GM12892 (cell line): ENCODE measurements at regions not wholly inside any gene's neighbourhood (a gene's known extent, or its start where the extent isn't known, plus 50 kb on each side); places are given as distances from the start of the nearest gene placed in this dataset.

Experiments used
- POLR2A ChIP-seq: IDR thresholded peaks from 2 replicates; pipeline ENCODE4 v1.6.1; 2011; ENCODE audit warnings: low read depth, low read length, control low read depth
- TAF1 ChIP-seq: IDR thresholded peaks from 2 replicates; pipeline ENCODE4 v1.6.1; 2011; ENCODE audit warnings: low read depth, mild to moderate bottlenecking, control low read depth, low read length, borderline replicate concordance

DNA sequence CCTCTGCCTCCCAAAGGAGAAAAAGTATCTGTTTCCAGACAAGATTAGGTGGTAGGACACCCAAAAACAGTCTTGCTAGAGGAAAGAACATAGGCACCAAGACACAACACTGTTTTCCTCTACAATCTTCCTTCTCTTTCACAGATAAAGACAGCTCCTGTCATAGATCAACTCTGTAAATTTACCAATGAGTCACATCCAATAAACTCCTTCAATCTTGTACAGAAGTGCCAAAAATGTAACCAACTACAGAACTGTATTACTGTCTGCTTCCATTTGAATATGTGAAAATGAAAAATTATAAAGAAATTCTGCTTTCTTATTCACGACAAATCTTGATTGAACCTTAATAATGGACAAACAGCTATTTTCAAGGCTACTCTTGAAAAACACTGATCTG is 286.9 kb downstream of the PLK2 start:
- TF ChIP-seq TAF1 = no peak
- TF ChIP-seq POLR2A = no peak
